BJ (cell line): ENCODE measurements at regions not wholly inside any gene's neighbourhood (a gene's known extent, or its start where the extent isn't known, plus 50 kb on each side); places are given as distances from the start of the nearest gene placed in this dataset.

Experiments used
- CTCF ChIA-PET: fragments of 350-600 bp; formaldehyde crosslinking; extraction: SDS; loops from one replicate; lab custom pipeline; 2021; ENCODE audit warnings: antibody characterized with exemption, inconsistent platforms; lab: Yijun Ruan, JAX
- POLR2A ChIA-PET: fragments of 300-600 bp; sonication (Branson Sonifier 250); formaldehyde crosslinking; extraction: SDS; loops from one replicate; lab custom pipeline; 2021; ENCODE audit warnings: antibody characterized with exemption; lab: Charles Lee
- DNase-seq: peaks from one replicate; pipeline ENCODE4 v3.0.0-alpha.2; 2011; ENCODE audit warnings: low read depth
- H3K27me3 ChIP-seq: 2 replicates; pipeline ENCODE4 v1.6.0; 2011; ENCODE audit warnings: low read length; ENCODE audit not compliant: control insufficient read depth, insufficient read depth
- H3K36me3 ChIP-seq: 2 replicates; pipeline ENCODE4 v1.5.1; 2011; ENCODE audit warnings: low read length; ENCODE audit not compliant: control insufficient read depth, insufficient read depth
- H3K4me3 ChIP-seq: 2 replicates; pipeline ENCODE4 v1.5.1; 2011; ENCODE audit warnings: low read depth, mild to moderate bottlenecking, control low read depth, low read length
- TF ChIP-seq, protein P1 (sequence below): IDR thresholded peaks from 2 replicates; pipeline ENCODE4 v1.5.1; 2011; ENCODE audit warnings: low read depth, mild to moderate bottlenecking, control low read depth, inconsistent platforms, low read length, moderate library complexity; ENCODE audit not compliant: insufficient read depth

- TF ChIP-seq, protein P1, sequence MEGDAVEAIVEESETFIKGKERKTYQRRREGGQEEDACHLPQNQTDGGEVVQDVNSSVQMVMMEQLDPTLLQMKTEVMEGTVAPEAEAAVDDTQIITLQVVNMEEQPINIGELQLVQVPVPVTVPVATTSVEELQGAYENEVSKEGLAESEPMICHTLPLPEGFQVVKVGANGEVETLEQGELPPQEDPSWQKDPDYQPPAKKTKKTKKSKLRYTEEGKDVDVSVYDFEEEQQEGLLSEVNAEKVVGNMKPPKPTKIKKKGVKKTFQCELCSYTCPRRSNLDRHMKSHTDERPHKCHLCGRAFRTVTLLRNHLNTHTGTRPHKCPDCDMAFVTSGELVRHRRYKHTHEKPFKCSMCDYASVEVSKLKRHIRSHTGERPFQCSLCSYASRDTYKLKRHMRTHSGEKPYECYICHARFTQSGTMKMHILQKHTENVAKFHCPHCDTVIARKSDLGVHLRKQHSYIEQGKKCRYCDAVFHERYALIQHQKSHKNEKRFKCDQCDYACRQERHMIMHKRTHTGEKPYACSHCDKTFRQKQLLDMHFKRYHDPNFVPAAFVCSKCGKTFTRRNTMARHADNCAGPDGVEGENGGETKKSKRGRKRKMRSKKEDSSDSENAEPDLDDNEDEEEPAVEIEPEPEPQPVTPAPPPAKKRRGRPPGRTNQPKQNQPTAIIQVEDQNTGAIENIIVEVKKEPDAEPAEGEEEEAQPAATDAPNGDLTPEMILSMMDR = no peak
- POLR2A ChIA-PET = no interaction called here
- no peak for DNase-seq
- CTCF ChIA-PET = no interaction called here
- Histone ChIP-seq H3K4me3 (no peak overlapping the region), H3K27me3 (no peaks in the 10 kb centered on the region), H3K36me3 (no peaks in the 10 kb centered on the region)
Observed at GRCh38 chr6:104532462-104532861, 327.3 kb downstream of the HACE1 start.

- Histone ChIP-seq H3K4me3 (no peak overlapping the region), H3K27me3 (no peaks in the 10 kb centered on the region), H3K36me3 (no peaks in the 10 kb centered on the region)
- ChIA-PET CTCF (no interaction called here), POLR2A (no interaction called here)
- TF ChIP-seq, protein P1 = no peak
- DNase-seq = no peak
Observed at GRCh38 chr6:104531646-104532045, 328.1 kb downstream of the HACE1 start.

- TF ChIP-seq, protein P1 = no peak; the same call in 1 of the 2 replicates
- DNase-seq = no peak
- ChIA-PET CTCF (interaction anchor here (1.0 to 1.6 kb wide), 3 partner anchors 11 to 242 kb away, joined by 3 to 4 read pairs (median 3); no protein-coding TSS in a partner anchor), POLR2A (no interaction called here)
- no peaks in the 10 kb centered on the region for H3K36me3 ChIP-seq
- H3K4me3 ChIP-seq = no peak overlapping the region
- no peaks in the 10 kb centered on the region for H3K27me3 ChIP-seq
Observed at GRCh38 chr6:104527761-104528415, 331.8 kb downstream of the HACE1 start.

GRCh38 chr6:104527311-104527710 is 332.4 kb downstream of the HACE1 start:
- H3K27me3 ChIP-seq = no peaks in the 10 kb centered on the region
- no peak overlapping the region for H3K4me3 ChIP-seq
- ChIA-PET POLR2A (no interaction called here), CTCF (interaction anchor here (1.0 to 1.6 kb wide), 4 partner anchors 12 to 243 kb away, joined by 3 to 4 read pairs (median 3); no protein-coding TSS in a partner anchor)
- TF ChIP-seq, protein P1 = no peak
- H3K36me3 ChIP-seq = no peaks in the 10 kb centered on the region
- no peak for DNase-seq

- ChIA-PET CTCF (interaction anchor here (0.6 to 2.5 kb wide), 10 partner anchors 9 to 244 kb away, joined by 3 to 22 read pairs (median 4); no protein-coding TSS in a partner anchor), POLR2A (no interaction called here)
- DNase-seq = no peak
- Histone ChIP-seq H3K36me3 (no peaks in the 10 kb centered on the region), H3K27me3 (no peaks in the 10 kb centered on the region), H3K4me3 (no peak overlapping the region)
- TF ChIP-seq, protein P1 = no peak
Observed at GRCh38 chr6:104526376-104526775, 333.3 kb downstream of the HACE1 start.
